ENCODE measurements at regions not wholly inside any gene's neighbourhood (a gene's known extent, or its start where the extent isn't known, plus 50 kb on each side); places are given as distances from the start of the nearest gene placed in this dataset.

DNA sequence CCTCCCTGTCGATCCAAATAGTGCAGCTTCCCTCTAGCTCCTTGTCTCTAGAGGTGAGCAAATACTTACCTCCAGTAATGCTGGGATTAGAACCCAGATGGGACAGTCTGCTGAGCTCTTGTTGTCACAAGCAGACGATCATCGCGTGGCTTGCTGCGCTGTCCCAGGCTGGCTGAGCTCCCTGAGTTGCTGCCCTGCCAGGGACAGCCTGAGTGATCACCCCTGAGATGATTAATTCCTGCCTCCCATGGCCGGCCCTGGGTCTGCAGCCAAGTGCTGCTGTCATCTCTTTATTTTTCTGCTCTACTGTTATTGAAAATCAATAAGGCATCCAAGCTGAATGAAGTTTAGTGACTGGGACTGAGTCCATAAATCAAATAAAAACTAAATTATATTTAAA, 94.0 kb upstream of the ALDH1B1 start:
- no peaks in the 10 kb centered on the region for H3K79me2 ChIP-seq (ENCODE audit: control insufficient read depth, low read length)
- no peaks in the 10 kb centered on the region for H3K9me3 ChIP-seq (ENCODE audit: control insufficient read depth, insufficient read depth, low read length)
- TF ChIP-seq, protein P1, sequence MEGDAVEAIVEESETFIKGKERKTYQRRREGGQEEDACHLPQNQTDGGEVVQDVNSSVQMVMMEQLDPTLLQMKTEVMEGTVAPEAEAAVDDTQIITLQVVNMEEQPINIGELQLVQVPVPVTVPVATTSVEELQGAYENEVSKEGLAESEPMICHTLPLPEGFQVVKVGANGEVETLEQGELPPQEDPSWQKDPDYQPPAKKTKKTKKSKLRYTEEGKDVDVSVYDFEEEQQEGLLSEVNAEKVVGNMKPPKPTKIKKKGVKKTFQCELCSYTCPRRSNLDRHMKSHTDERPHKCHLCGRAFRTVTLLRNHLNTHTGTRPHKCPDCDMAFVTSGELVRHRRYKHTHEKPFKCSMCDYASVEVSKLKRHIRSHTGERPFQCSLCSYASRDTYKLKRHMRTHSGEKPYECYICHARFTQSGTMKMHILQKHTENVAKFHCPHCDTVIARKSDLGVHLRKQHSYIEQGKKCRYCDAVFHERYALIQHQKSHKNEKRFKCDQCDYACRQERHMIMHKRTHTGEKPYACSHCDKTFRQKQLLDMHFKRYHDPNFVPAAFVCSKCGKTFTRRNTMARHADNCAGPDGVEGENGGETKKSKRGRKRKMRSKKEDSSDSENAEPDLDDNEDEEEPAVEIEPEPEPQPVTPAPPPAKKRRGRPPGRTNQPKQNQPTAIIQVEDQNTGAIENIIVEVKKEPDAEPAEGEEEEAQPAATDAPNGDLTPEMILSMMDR (IDR thresholded peaks at IDR 0.05; ENCODE audit: low read depth, low read length, poor library complexity, severe bottlenecking) = no peak
- no peak for TF ChIP-seq EZH2phosphoT487 (IDR thresholded peaks at IDR 0.05; ENCODE audit: borderline replicate concordance, low read length)

DNA sequence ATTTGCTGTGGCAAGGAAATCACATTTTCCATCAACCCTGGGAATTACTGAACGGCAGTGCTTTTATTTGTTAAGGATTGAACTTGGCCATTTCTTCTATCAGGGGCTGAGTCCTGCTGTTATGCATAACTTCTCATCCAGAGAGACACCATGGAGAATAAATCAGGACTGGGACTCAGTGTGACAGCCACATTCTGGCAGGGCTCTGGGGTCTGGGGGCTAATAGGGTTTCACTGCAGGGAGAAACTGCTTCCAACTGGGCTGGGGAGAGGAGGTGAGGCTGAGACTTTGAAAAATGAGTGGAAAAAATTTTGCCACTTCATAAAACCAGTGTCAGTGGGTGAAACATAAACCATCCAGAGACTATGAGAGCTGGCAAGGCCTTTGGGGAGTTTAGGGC, 95.7 kb upstream of the ALDH1B1 start:
- H3K27me3 ChIP-seq (ENCODE audit: control insufficient read depth, low read length) = no peaks in the 10 kb centered on the region; the same call in 1 of the 2 replicates
- H3K36me3 ChIP-seq (ENCODE audit: control insufficient read depth, low read length) = no peaks in the 10 kb centered on the region
- H3K4me3 ChIP-seq (ENCODE audit: low read length) = no peak overlapping the region
- no peak overlapping the region for H3K4me2 ChIP-seq (ENCODE audit: low read length)
- no peak for TF ChIP-seq EZH2phosphoT487 (IDR thresholded peaks at IDR 0.05; ENCODE audit: borderline replicate concordance, low read length)
- TF ChIP-seq, protein P1 (IDR thresholded peaks at IDR 0.05; ENCODE audit: low read depth, low read length, poor library complexity, severe bottlenecking) = no peak
- no peak overlapping the region for H3K27ac ChIP-seq (ENCODE audit: low read depth, low read length)
- H3K9me2 ChIP-seq (replicated peaks; ENCODE audit: control insufficient read depth, low read length) = no peaks in the 10 kb centered on the region
- no peaks in the 10 kb centered on the region for H3F3A ChIP-seq (ENCODE audit: control insufficient read depth, insufficient read depth)
- H3K79me2 ChIP-seq (ENCODE audit: control insufficient read depth, low read length) = no peaks in the 10 kb centered on the region
- no peaks in the 10 kb centered on the region for H4K20me1 ChIP-seq (ENCODE audit: control insufficient read depth, insufficient read depth, low read depth, low read length)
- no peaks in the 10 kb centered on the region for H3K9me3 ChIP-seq (ENCODE audit: control insufficient read depth, insufficient read depth, low read length)
- H3K4me1 ChIP-seq (ENCODE audit: control insufficient read depth, low read length) = no peaks in the 10 kb centered on the region

More for the DNA sequence above, 94.0 kb upstream of the ALDH1B1 start:
- Histone ChIP-seq H3F3A (ENCODE audit: control insufficient read depth, insufficient read depth) (no peaks in the 10 kb centered on the region), H3K27ac (ENCODE audit: low read depth, low read length) (no peak overlapping the region), H3K27me3 (ENCODE audit: control insufficient read depth, low read length) (no peaks in the 10 kb centered on the region; the same call in 1 of the 2 replicates), H3K4me2 (ENCODE audit: low read length) (no peak overlapping the region), H4K20me1 (ENCODE audit: control insufficient read depth, insufficient read depth, low read depth, low read length) (no peaks in the 10 kb centered on the region), H3K36me3 (ENCODE audit: control insufficient read depth, low read length) (no peaks in the 10 kb centered on the region), H3K9me2 (replicated peaks; ENCODE audit: control insufficient read depth, low read length) (no peaks in the 10 kb centered on the region), H3K4me1 (ENCODE audit: control insufficient read depth, low read length) (no peaks in the 10 kb centered on the region), H3K4me3 (ENCODE audit: low read length) (no peak overlapping the region)

DNA sequence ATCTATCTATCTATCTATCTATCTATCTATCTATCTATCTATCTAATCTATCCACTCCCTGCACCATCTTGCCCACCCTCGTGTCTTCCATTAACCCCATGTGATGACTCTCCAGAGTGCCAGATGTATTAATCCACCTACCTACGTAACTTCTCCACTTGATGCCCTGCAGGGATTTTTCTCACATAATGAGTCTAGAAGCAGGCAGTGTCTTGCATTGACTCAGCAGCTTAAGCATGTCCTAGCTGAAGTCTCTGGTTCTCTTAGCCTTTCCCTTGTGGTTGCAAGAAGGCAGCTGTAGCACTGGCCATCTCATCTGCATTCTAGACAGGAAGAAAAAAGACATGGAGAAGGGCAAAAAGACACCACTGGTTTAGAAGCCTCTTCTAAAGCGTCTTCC, 96.7 kb upstream of the ALDH1B1 start:
- H4K20me1 ChIP-seq (ENCODE audit: control insufficient read depth, insufficient read depth, low read depth, low read length) = no peaks in the 10 kb centered on the region

More for the DNA sequence above, 96.7 kb upstream of the ALDH1B1 start:
- no peak overlapping the region for H3K4me3 ChIP-seq (ENCODE audit: low read length)
- no peak overlapping the region for H3K4me2 ChIP-seq (ENCODE audit: low read length)
- H3K79me2 ChIP-seq (ENCODE audit: control insufficient read depth, low read length) = no peaks in the 10 kb centered on the region
- H3K4me1 ChIP-seq (ENCODE audit: control insufficient read depth, low read length) = no peaks in the 10 kb centered on the region
- H3K9me2 ChIP-seq (replicated peaks; ENCODE audit: control insufficient read depth, low read length) = no peaks in the 10 kb centered on the region
- H3F3A ChIP-seq (ENCODE audit: control insufficient read depth, insufficient read depth) = no peaks in the 10 kb centered on the region
- TF ChIP-seq, protein P1 (IDR thresholded peaks at IDR 0.05; ENCODE audit: low read depth, low read length, poor library complexity, severe bottlenecking) = no peak
- no peak for TF ChIP-seq EZH2phosphoT487 (IDR thresholded peaks at IDR 0.05; ENCODE audit: borderline replicate concordance, low read length)
- no peaks in the 10 kb centered on the region for H3K36me3 ChIP-seq (ENCODE audit: control insufficient read depth, low read length)
- no peaks in the 10 kb centered on the region; the same call in 1 of the 2 replicates for H3K27me3 ChIP-seq (ENCODE audit: control insufficient read depth, low read length)
- H3K27ac ChIP-seq (ENCODE audit: low read depth, low read length) = no peak overlapping the region
- H3K9me3 ChIP-seq (ENCODE audit: control insufficient read depth, insufficient read depth, low read length) = no peaks in the 10 kb centered on the region
